T-helper 1 cell treated with Interleukin-12 subunit alpha and Interleukin-12 subunit beta and Interleukin-4 antibody, amounts not matched to agents 30 ng/mL and 1 ng/mL, for 36 hours (primary cell): ENCODE measurements at regions not wholly inside any gene's neighbourhood (a gene's known extent, or its start where the extent isn't known, plus 50 kb on each side); places are given as distances from the start of the nearest gene placed in this dataset.
"Not testable (repeated sequence)": the region's sequence is repeated elsewhere in the genome, so short reads cannot be mapped to it uniquely, and the experiment has no call there.

ENCODE experiments used
- intact Hi-C: fragments of 100-400 bp; cut with micrococcal nuclease; formaldehyde crosslinking; loops from one replicate; pipeline ENCODE4 v1.15.1; 2024

DNA sequence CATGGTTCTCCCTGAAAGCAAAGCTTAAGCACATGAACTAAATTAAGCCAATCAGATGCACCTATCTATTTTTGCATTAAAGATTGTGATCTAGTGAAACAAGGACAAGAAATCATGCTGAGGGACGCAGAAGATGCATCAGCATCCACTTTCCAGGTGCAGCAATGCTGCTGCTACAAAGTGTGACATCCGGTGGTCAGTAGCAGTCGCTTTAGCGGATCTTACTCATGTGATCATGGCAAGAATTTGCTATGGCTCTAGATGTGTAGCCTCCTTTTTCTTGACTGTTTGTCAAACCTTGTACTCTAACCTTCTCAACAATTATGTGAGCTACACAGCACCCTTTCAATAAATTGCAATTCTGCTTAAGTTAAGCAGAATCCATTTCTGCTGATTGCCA is 126.8 kb upstream of the SMLR1 start:
- intact Hi-C loops: no loop called here

DNA sequence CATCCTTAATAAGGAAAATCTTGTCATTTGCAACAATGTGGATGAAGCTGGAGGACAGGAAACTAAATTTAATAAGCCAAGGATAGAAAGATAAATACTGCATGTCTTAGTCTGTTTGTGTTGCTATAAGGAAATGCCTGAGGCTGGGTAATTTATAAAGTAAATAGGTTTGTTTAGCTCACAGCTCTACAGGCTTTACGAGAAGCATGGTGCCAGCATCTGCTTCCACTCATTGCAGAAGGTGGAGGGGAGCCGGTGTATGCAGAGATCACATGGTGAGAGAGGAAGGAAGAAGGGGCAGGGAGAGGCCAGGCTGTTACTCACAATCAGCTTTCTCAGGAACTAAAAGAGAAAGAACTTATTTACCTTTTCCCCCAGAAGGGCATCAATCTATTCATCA is 118.9 kb upstream of the SMLR1 start:
- intact Hi-C loops: no loop called here

DNA sequence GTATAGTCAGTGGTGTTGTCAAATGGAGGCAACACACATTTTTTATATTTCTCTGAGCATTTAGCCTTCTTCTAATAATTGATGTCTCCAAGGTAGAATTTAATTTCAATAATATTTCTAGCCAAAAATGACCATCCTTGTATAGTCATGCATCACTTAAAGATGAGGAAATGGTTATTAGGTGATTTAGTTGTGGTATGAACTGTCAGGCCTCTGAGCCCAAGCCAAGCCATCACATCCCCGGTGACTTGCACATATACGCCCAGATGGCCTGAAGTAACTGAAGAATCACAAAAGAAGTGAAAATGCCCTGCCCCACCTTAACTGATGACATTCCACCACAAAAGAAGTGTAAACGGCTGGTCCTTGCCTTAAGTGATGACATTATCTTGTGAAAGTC is 115.6 kb upstream of the SMLR1 start:
- intact Hi-C loops: not testable (repeated sequence)

DNA sequence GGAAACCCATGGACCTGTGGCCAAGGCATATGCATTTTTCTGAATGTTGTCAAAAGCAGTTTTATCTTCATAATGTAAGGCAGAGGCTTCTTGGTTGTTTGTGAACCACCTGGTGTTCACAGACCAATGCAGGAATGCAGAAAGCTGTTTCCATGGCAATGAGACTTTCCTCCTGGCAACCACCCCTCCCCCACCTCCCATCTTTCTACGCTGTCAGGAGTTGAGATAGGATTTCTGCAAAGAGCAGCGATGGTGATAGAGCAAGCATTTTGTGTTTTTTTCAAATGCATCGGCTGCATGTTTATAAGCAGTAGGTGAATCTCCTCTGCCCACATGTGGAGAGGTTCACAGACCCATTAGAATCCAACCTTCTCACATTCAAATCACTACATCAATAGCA is 114.1 kb upstream of the SMLR1 start:
- intact Hi-C loops: no loop called here

DNA sequence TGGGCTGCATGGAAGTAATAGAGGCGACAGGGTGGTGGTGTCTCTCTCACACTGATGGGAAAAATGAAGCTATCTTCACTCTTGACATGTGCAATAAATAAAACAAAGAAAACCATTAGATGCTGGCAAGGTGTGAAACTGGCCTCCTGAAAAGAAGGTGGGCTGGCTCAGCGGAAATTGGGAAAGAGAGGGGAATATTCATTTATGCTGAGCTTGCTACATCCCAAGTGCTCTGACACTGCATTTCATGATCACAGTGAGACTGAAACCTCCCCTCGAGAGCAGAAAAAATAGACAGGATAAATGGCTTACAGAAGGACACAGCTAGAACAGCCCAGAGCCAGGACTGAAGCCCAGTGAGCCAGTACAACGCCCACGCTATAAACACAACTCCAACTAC is 112.1 kb upstream of the SMLR1 start:
- intact Hi-C loops: no loop called here

DNA sequence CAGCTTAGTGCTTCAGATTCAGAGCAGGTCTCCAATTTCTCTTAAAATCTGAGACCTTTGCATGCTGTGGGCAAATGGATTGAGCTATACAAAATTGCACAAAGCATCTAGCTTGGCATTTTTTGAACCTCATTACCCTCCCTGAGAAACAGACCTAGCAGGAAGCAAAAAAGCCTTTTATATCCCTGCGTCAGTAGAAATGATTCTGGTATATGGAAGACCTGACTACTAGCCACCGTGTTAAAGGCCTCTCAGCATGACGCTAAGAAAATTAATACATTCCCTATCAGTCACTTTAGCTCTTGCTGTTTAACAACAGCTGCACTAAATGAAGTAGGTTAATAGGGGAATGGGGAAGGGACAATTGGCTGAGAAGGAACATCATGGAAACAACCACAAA is 110.7 kb upstream of the SMLR1 start:
- intact Hi-C loops: no loop called here

DNA sequence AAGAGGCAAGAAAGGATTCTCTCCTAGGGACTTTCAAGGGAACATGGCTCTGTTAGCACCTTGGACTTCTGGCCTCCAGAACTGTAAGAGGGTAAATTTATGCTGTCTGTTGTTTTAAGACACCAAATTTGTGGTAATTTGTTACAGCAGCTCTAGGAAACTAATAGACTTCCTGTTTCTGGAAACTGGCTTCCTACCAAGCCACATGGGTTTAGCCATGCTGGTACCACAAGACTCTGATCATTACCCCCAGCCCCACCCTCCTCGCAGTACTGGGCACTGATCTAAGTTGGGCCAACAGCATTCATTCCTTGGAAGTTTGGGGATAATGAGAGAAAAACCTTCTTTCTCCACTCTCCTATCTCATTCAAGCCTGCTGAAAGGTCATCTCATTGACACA is 109.5 kb upstream of the SMLR1 start:
- intact Hi-C loops: no loop called here

DNA sequence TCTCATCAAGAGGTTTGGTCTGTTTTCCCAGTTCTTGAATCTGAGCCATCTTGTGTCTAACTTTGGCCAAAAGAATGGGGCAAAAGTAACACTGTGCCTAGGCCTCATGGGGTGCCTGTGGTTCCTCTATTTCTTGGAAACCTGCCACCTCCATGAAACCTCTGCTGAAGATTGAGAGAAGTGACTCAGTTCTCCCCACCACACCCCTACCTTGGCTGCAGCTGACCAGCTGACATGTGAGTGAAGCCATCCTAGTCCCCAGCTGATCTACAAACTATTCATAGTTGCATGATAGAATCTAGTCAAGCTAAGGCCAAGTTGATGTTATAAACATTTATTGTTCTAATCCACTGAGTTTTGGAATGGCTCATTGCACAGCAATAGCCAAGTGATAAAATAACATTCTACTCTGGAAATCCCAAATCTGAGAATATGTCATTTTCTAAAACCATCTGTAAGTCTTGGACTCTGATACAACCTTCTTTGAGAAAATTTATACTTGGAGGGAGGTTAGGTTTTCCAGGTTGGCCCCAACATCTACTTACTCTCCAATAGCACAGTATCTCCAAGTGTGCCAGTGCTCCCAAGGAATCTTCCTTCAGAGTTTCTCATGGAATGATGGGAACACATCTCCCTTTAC is 107.0 kb upstream of the SMLR1 start:
- intact Hi-C loops: no loop called here

DNA sequence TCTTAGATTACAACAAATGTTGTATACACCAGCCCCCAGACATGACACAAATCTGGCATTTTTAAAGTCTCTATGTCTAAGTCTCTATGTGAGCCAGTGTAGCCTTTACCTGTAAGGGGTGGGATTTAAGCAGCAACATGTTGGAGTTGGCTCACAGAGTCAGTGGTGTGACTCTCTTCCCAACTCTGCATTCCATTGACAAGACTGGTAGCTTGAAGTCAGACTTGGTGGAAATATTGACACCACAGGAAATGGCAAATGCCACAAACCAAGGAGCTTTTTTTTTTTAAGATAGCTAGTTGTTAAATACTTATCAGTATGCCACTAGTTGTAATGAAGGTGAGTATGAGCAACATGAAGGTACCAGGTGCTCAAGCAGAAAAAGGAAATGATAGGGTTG is 103.1 kb upstream of the SMLR1 start:
- intact Hi-C loops: no loop called here

DNA sequence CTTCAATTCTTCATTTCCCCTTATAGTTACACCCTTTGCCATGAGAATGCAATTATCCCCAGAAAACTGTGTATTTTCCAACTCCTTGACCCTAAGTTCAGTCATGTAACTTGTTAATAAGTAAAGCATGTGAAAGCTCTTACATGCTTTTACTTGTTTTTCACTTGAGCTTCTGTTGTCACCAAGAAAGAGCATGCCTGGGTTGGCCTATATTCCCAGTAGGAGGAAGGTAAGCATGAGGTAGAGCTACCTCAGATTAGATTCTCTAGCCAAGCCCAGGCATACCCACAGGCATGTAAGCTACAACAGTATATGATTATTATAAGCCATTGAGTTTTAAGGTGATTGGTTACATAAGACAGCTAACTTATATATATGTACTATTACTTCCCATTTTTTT is 101.7 kb upstream of the SMLR1 start:
- intact Hi-C loops: no loop called here

DNA sequence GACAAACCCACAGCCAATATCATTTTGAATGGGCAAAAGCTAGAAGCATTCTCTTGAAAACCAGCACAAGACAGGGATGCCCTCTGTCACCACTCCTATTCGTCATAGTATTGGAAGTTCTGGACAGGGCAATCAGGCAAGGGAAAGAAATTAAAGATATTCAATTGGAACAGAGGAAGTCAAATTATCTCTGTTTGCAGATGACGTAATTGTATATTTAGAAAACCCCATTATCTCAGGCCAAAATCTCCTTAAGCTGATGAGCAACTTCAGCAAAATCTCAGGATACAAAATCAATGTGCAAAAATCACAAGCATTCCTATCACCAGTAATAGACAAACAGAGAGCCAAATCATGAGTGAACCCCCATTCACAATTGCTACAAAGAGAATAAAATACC is 99.1 kb upstream of the SMLR1 start:
- intact Hi-C loops: not testable (repeated sequence)

DNA sequence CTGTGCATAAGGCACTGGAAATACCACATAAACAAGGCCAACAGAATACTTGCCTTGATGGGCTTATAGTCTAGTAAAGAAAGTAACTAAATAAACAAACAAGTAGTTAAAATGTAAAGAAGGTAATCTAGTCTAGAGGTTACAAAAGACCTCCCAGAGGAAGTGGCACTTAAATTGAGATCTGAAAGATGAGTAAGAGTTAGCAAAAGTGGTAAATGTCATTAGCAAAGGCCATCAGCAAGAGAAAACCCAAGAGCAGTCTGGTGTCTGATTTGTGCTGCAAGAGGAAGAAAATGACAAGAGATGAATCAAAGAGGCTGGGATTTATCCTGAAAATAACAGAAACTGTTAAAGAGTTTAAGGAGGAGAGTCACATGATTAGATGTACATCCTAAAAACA is 96.6 kb upstream of the SMLR1 start:
- intact Hi-C loops: no loop called here

DNA sequence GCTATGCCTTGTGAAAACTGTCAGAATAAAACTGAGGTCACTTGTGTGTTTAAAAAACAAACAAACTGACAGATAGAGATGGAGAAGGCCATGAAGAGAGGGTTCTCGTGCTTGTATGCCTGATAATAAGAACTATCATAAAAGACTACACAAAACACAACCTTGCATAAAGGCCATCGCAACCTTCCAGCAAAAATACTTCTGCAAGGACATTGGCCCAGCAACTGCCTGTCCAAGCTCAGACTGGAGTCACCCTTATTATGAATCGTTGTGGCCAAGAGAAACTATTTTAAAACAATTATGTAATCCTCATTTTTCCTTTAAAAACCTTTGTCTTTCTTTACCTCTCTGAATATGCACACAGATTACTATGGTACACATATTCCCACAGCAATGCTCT is 93.0 kb upstream of the SMLR1 start:
- intact Hi-C loops: no loop called here

DNA sequence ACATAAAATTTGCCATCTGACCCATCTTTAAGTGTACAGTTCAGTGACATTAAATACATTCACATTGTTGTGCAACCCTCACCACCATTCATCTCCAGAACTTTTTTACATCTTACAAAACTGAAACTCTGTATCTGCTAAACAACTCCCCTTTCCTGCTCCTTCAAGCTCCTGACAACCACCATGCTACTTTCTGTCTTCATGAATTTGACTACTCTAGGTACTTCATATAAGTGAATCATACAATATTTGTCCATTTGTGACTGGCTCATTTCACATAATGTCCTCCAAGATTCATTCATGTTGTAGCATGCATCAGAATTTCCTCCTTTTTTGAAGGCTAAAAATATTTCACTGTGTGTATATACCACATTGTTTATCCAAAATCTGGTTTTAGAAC is 86.9 kb upstream of the SMLR1 start:
- intact Hi-C loops: no loop called here

DNA sequence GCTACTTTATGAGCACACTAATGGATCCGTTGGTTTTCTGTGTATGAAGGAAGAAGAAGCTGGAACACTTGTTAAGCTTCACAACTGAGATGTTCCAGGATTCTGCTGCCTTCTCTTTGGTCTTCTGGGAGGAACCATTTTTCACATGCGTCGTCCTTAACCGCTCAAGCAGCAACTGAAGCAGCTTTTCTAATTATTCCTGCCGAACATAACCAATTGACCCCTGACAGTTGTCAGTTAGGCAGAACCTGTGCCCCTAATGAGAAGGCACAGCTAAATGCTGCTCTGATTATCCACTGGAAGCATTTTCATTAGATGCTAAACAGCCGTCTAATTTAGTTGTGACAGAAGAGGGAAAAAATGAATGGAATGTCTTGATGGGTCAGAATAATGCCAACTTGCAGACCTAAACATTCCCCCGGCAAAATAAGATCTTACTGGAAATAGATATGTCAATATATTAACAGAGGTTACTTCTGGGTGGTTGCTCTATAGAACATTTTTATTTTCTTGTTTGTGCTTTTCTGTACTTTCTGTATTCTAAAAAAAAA is 85.0 kb upstream of the SMLR1 start:
- intact Hi-C loops: no loop called here

DNA sequence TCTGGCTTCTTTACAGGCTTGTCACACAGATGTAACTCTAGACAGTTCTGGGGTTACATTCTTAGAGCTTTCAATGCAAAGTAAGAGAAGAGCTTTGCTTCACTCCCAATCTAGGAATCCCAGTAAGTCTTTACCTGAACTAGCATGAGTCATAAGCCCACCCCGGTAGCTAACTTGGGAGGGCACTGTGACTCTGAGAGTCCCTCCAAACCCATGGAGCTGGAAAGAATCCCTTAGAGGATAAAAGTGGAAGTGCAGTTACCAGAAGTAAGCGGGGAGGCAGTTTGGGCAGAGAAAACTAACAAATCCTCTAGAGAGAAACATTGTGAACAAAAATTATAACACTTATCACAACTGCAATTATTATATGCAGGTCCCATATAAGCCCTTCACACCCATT is 84.0 kb upstream of the SMLR1 start:
- intact Hi-C loops: no loop called here

DNA sequence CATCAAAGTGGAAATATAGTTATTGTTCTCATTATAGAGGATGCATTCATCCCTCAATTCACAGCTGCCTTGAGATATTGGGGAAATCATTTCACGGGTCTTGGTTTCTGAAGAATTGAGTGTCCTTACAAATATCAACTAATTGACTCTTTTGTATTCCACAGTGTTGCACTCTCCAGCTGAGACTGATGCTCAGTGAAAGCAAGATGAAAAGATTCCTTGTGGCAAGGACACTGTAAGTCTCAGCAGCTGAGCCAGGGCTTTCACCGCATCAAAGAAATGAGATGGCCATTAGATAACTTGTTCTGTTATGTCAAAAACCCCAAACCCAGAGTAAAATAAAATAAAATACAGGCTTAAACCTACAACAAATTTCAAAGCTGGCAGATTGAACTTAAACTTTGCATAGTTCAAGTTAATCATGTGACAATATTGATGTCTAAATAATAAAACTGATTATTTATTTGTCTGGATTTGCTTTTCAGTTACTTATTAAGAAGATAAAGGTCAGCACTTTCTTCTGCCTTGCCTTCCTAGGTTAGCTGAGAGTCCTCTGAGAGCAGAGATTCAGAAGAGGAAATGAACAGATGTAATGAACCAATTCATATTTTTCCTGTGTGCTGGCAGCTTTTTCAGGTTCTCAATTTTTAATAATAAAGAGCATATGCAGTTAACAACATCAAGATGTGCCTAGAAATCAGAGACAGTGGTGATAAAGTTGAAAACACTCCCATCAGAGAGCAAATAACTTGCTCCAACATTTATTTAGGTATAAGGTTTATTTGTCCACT is 82.4 kb upstream of the SMLR1 start:
- intact Hi-C loops: no loop called here

DNA sequence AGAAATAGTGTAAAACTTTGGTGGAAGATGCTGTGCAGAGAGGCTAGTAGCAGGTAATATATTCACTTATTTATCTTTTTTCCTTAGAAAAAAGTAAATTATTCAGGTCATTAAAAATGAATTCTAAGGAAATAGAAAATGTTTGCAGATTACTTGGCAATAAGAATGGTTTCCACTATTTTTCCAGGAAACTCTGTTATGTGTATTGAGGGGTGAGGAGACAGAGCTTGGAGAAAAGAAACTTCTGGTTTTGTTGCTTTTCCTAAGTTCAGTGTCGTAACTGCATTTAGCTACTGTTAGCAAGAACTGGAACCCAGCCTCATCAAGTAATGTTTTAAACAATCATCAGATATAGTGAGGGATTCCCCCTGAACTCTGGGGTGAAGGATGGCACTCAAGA is 79.2 kb upstream of the SMLR1 start:
- intact Hi-C loops: no loop called here

DNA sequence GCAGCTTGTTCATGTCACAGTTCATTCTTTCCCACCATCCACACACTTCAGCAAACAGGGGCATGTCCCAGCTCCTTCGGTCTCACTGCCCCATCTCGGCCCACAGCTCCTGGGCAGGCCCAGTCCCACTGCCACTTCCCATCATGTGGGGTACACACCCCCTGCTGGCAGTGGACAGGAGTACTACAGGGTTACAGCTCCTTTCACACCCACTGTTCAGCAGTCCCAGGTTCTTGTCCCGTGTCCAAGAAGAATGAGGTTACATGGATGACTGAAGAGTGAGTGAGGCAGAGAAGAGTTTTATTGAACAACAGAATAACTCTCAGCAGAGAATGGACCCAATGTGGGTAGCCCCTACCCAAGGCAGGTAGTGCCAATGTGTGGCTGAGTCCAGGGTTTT is 77.8 kb upstream of the SMLR1 start:
- intact Hi-C loops: no loop called here

DNA sequence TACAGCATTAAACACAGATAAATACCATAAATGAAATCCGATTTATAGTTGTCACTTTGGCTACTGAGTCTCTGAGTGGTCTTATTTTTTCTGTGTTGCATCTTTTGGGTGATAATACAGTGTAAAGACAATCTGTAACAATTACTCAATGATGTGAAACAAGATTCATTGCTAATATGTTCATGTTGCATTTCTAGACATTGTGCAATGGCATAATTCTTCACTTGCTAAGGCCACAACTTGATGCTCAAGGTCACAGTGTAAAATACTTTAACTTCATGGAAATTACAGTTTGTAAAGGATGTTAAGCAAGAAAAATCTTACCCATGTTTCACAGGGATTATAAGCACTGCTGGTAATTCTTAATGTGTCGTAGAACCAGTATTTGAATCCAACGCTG is 74.9 kb upstream of the SMLR1 start:
- intact Hi-C loops: no loop called here

DNA sequence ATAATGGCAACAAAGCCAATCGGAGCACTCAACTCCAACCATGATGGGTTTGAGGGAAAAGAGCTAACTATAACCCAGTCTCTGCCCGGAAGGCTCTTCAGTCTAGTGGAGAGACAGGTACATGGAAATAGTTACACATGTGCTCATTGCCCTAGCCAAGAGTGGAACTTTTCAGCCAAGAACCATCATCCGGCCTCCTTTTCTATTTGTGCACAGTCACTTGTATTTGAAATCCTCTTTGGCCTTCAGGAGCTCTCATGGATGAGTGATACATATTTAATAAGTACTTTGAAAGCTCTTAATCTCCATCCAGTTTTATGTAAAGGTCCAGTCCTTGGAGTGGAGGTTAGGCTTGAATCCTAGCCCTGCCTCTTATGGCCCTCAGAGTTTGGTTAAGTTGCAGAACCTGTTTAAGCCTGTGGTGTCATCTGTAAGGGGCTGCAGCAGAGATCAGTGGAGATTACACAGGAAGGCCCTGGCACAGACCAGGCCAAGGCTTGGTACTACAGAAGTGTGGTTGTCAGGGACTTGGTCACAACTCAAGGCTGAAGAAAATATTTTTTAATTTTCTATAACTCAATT is 72.3 kb upstream of the SMLR1 start:
- intact Hi-C loops: no loop called here

DNA sequence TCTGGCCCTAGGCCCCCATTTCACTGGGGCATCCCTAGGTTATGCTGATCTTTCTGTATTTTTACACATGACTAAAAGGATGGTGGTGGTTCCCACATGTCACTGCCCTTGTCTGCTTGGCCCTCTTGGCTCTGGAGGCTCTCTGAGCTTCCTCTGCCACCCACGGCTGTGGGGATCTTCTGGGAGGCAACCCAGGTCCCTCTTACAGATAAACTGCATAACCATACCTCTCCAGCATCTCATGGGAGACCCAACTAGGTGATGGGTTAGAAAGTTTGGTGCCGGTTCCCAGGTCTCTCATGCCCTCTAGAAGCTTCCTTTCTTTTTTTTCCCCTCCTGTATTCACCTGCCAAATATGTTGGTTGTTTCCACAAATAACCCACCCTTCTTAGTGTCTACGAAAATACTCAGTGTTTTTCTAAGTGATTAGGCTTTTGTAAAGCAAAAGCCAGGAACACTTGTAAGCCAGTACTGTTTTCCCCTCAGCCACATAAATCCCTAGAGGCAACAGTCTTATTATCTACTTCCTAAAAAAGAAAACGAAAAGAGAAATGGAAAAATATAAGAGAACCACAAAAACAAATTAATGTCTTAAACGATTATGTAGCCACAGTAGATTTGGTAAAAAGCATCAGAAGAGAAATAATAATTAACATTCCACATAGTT is 71.7 kb upstream of the SMLR1 start:
- intact Hi-C loops: no loop called here
